IMR-90 (cell line): ENCODE measurements at regions not wholly inside any gene's neighbourhood (a gene's known extent, or its start where the extent isn't known, plus 50 kb on each side); places are given as distances from the start of the nearest gene placed in this dataset.

Source experiments
- ATAC-seq: fragments of 200-7000 bp; cut with Tn5 transposase; 2 replicates; pipeline ENCODE4 v1.9.1; 2020; ENCODE audit warnings: low read depth, mild to moderate bottlenecking, moderate library complexity
- BruUV-seq: library from RNA; stranded (reverse); fragments of 400-500 nt; replicated peaks from 2 replicates; lab custom pipeline; 2021; lab: Mats Ljungman, UMichigan
- CTCF ChIA-PET: fragments of 300-600 bp; formaldehyde crosslinking; extraction: SDS; loops from one replicate; lab custom pipeline; 2021; ENCODE audit warnings: antibody characterized with exemption; lab: Yijun Ruan, JAX
- POLR2A ChIA-PET: fragments of 300-600 bp; sonication (Branson Sonifier 250); formaldehyde crosslinking; loops from one replicate; lab custom pipeline; 2022; ENCODE audit warnings: antibody characterized with exemption; ENCODE audit not compliant: unreplicated experiment; lab: Charles Lee
- DNase-seq: peaks from one replicate; pipeline ENCODE4 v3.0.0; 2013
- H2AFZ ChIP-seq: replicated peaks from 2 replicates; pipeline ENCODE3; 2013; ENCODE audit warnings: low read length, mild to moderate bottlenecking; ENCODE audit not compliant: poor library complexity
- H2AK5ac ChIP-seq: 2 replicates; pipeline ENCODE4 v1.6.1; 2013; ENCODE audit warnings: low read depth, low read length, inconsistent platforms
- H2AK9ac ChIP-seq: replicated peaks from 2 replicates; pipeline ENCODE3; 2013; ENCODE audit warnings: mild to moderate bottlenecking, low read depth, low read length, moderate library complexity; ENCODE audit not compliant: poor library complexity
- H2BK120ac ChIP-seq: 2 replicates; pipeline ENCODE4 v1.6.1; 2013; ENCODE audit warnings: low read depth, low read length, inconsistent platforms
- H2BK15ac ChIP-seq: 3 replicates; pipeline ENCODE4 v1.6.1; 2013; ENCODE audit warnings: low read depth, low read length, inconsistent platforms
- H2BK20ac ChIP-seq: 2 replicates; pipeline ENCODE4 v1.6.1; 2013; ENCODE audit warnings: low read depth, mild to moderate bottlenecking, inconsistent platforms, low read length, moderate library complexity
- H2BK5ac ChIP-seq: 2 replicates; pipeline ENCODE4 v1.6.1; 2013; ENCODE audit warnings: mild to moderate bottlenecking, low read depth, low read length, inconsistent platforms; ENCODE audit not compliant: poor library complexity, severe bottlenecking
- H3K14ac ChIP-seq: replicated peaks from 2 replicates; pipeline ENCODE4 v1.6.1; 2013; ENCODE audit warnings: low read depth, low read length, inconsistent platforms
- H3K18ac ChIP-seq: 2 replicates; pipeline ENCODE4 v1.6.1; 2013; ENCODE audit warnings: low read depth, low read length, control low read depth
- H3K23ac ChIP-seq: 2 replicates; pipeline ENCODE4 v1.6.1; 2013; ENCODE audit warnings: low read depth, low read length, inconsistent platforms
- H3K27ac ChIP-seq: 2 replicates; pipeline ENCODE4 v1.5.1; 2013; ENCODE audit warnings: mild to moderate bottlenecking, control low read depth, low read length; ENCODE audit not compliant: insufficient read depth
- H3K27me3 ChIP-seq: 2 replicates; pipeline ENCODE4 v1.6.1; 2013; ENCODE audit warnings: low read length; ENCODE audit not compliant: control insufficient read depth, insufficient read depth
- H3K36me3 ChIP-seq: 2 replicates; pipeline ENCODE4 v1.6.1; 2013; ENCODE audit warnings: low read length, mixed read lengths; ENCODE audit not compliant: control insufficient read depth, insufficient read depth
- H3K4ac ChIP-seq: 2 replicates; pipeline ENCODE4 v1.6.1; 2013; ENCODE audit warnings: low read depth, low read length, inconsistent platforms
- H3K4me1 ChIP-seq: 2 replicates; pipeline ENCODE4 v1.6.1; 2013; ENCODE audit warnings: low read length, mixed read lengths; ENCODE audit not compliant: control insufficient read depth, insufficient read depth
- H3K4me2 ChIP-seq: 2 replicates; pipeline ENCODE4 v1.6.1; 2013; ENCODE audit warnings: low read depth, mild to moderate bottlenecking, control low read depth, low read length, moderate library complexity
- H3K4me3 ChIP-seq: 2 replicates; pipeline ENCODE4 v1.5.1; 2013; ENCODE audit warnings: low read depth, mild to moderate bottlenecking, control low read depth, low read length, moderate library complexity; ENCODE audit not compliant: insufficient read depth
- H3K56ac ChIP-seq: 2 replicates; pipeline ENCODE4 v1.6.1; 2013; ENCODE audit warnings: low read length, inconsistent platforms; ENCODE audit not compliant: insufficient read depth; ENCODE audit errors: extremely low read depth
- H3K79me1 ChIP-seq, 2 experiments: 2 replicates each; pipeline ENCODE4 v1.6.1; 2013; ENCODE audit warnings: low read length in 2 of 2, inconsistent platforms in 1 of 2, low read depth in 1 of 2
- H3K9ac ChIP-seq: 2 replicates; pipeline ENCODE4 v1.6.1; 2013; ENCODE audit warnings: low read depth, low read length, control low read depth
- H3K9me1 ChIP-seq: 2 replicates; pipeline ENCODE4 v1.6.1; 2013; ENCODE audit warnings: low read length, inconsistent platforms; ENCODE audit not compliant: insufficient read depth
- H3K9me3 ChIP-seq: 2 replicates; pipeline ENCODE4 v1.6.1; 2013; ENCODE audit warnings: low read length; ENCODE audit not compliant: control insufficient read depth, insufficient read depth
- H4K20me1 ChIP-seq: 2 replicates; pipeline ENCODE4 v1.6.1; 2013; ENCODE audit warnings: low read length, inconsistent platforms; ENCODE audit not compliant: insufficient read depth
- H4K5ac ChIP-seq: 2 replicates; pipeline ENCODE4 v1.6.1; 2013; ENCODE audit warnings: mild to moderate bottlenecking, low read depth, low read length, control low read depth
- H4K8ac ChIP-seq, 2 experiments: 2 replicates each; pipeline ENCODE4 v1.6.1; 2013; ENCODE audit warnings: low read depth in 2 of 2, low read length in 2 of 2, control low read depth in 1 of 2, inconsistent platforms in 1 of 2
- H4K91ac ChIP-seq: 2 replicates; pipeline ENCODE4 v1.6.1; 2013; ENCODE audit warnings: low read depth, low read length, inconsistent platforms; ENCODE audit not compliant: insufficient read depth
- BHLHE40 ChIP-seq: fragments of 150-350 bp; IDR thresholded peaks from 2 replicates; pipeline ENCODE4 v1.6.1; 2016; ENCODE audit warnings: mild to moderate bottlenecking, low read depth, low read length
- FOS ChIP-seq: fragments of 150-350 bp; IDR thresholded peaks from 2 replicates; pipeline ENCODE4 v1.6.1; 2016; ENCODE audit warnings: low read depth, low read length
- MAZ ChIP-seq: IDR thresholded peaks from 2 replicates; pipeline ENCODE4 v1.6.1; 2012; ENCODE audit warnings: low read depth, mild to moderate bottlenecking, low read length, improper control_type of control experiment, moderate library complexity, borderline replicate concordance
- RCOR1 ChIP-seq: IDR thresholded peaks from 2 replicates; pipeline ENCODE4 v1.6.1; 2012; ENCODE audit warnings: mild to moderate bottlenecking, low read length, improper control_type of control experiment; ENCODE audit not compliant: insufficient replicate concordance
- RFX5 ChIP-seq: IDR thresholded peaks from 2 replicates; pipeline ENCODE4 v1.8.0; 2012; ENCODE audit warnings: low read depth, mild to moderate bottlenecking, low read length, moderate library complexity
- SMC3 ChIP-seq: fragments of 150-350 bp; IDR thresholded peaks from 2 replicates; pipeline ENCODE4 v1.6.1; 2016; ENCODE audit warnings: low read depth, mild to moderate bottlenecking, antibody characterized with exemption, low read length, moderate library complexity
- WGBS, 2 experiments: methylation state at CpG; one replicate each; pipeline versions ENCODE4 v1.1.5 to v1.1.7; 2013; ENCODE audit warnings: missing lambda C conversion rate in 2 of 2; ENCODE audit not compliant: insufficient read length in 1 of 2; ENCODE audit errors: extremely low coverage in 2 of 2; 5-methylcytosine and 5-hydroxymethylcytosine counted together
- dilution Hi-C: fragments of 300-500 bp; cut with HindIII; formaldehyde crosslinking; loops from one replicate; pipeline ENCODE4 v1.14.3; 2018; ENCODE audit warnings: low sequenced_read_pairs; ENCODE audit not compliant: unreplicated experiment
- in situ Hi-C: fragments of 300-500 bp; cut with MboI; formaldehyde crosslinking; loops from 3 replicates; pipeline ENCODE4 v1.14.3; 2019; ENCODE audit warnings: low sequenced_read_pairs, inconsistent platforms, mixed read lengths
- intact Hi-C: fragments of 100-400 bp; cut with micrococcal nuclease; formaldehyde crosslinking; loops from 2 replicates; pipeline ENCODE4 v1.10.0; 2022
- TF ChIP-seq, protein P1 (sequence below): fragments of 150-350 bp; IDR thresholded peaks from 2 replicates; pipeline ENCODE4 v1.6.1; 2017; ENCODE audit warnings: mild to moderate bottlenecking, antibody characterized with exemption, low read length, low read depth
- TF ChIP-seq, protein P2 (sequence below): conservative IDR thresholded peaks from 2 replicates; pipeline ENCODE4 v1.5.1; 2012; ENCODE audit warnings: mild to moderate bottlenecking, low read depth, low read length, improper control_type of control experiment

DNA sequence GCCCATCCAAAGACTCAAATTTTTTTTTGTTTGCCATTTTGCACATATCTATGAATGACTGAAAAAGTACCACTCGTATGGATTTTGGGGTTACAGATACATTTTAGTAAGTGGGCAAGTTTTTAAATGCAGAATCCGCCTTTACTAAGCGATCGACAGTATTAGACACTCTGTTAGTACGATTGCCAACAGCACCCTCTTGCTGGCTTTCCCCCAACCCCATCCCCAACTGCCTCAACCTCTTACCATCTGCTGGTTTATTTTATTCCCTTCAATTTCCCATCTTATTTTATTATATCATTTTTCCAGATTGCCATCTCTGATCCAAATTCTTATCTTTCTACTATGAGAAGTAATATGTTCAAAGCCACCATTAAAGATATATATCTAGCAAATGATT, 244.8 kb downstream of the LRRIQ3 start:
- Histone ChIP-seq H3K9ac (no peak overlapping the region), H3K27ac (no peak overlapping the region), H3K9me1 (no peaks in the 10 kb centered on the region), H3K4me1 (no peaks in the 10 kb centered on the region), H2BK15ac (no peak overlapping the region), H2BK5ac (no peak overlapping the region), H4K20me1 (no peaks in the 10 kb centered on the region), H4K8ac (no peak overlapping the region), H3K14ac (no peak overlapping the region), H4K91ac (no peak overlapping the region), H3K4ac (no peak overlapping the region), H4K5ac (no peak overlapping the region), H3K79me1 (no peaks in the 10 kb centered on the region), H2AK9ac (no peak overlapping the region), H2BK120ac (no peak overlapping the region), H3K9me3 (peaks cover 2% of the 10 kb centered on the region; the same call in 1 of the 2 replicates), H2BK20ac (no peak overlapping the region), H3K56ac (no peak overlapping the region), H2AFZ (no peak overlapping the region), H3K18ac (no peak overlapping the region), H2AK5ac (no peak overlapping the region), H3K4me3 (no peak overlapping the region), H3K4me2 (no peak overlapping the region), H3K27me3 (no peaks in the 10 kb centered on the region), H3K23ac (no peak overlapping the region), H3K36me3 (no peaks in the 10 kb centered on the region)
- in situ Hi-C loops, result no loop called here
- DNase-seq (no peak), ATAC-seq (no peak)
- dilution Hi-C loops, result no loop called here
- ChIA-PET CTCF (no interaction called here), POLR2A (no interaction called here)
- intact Hi-C loops, result no loop called here
- WGBS, 2 experiments, result no CpG with 5 or more reads among the region's 5 CpGs
- BruUV-seq, result no TSS peak
- TF ChIP-seq, protein P1, sequence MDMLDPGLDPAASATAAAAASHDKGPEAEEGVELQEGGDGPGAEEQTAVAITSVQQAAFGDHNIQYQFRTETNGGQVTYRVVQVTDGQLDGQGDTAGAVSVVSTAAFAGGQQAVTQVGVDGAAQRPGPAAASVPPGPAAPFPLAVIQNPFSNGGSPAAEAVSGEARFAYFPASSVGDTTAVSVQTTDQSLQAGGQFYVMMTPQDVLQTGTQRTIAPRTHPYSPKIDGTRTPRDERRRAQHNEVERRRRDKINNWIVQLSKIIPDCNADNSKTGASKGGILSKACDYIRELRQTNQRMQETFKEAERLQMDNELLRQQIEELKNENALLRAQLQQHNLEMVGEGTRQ, result no peak
- TF ChIP-seq RFX5, result no peak
- no peak for TF ChIP-seq FOS
- no peak for TF ChIP-seq MAZ
- no peak for TF ChIP-seq BHLHE40
- TF ChIP-seq, protein P2, sequence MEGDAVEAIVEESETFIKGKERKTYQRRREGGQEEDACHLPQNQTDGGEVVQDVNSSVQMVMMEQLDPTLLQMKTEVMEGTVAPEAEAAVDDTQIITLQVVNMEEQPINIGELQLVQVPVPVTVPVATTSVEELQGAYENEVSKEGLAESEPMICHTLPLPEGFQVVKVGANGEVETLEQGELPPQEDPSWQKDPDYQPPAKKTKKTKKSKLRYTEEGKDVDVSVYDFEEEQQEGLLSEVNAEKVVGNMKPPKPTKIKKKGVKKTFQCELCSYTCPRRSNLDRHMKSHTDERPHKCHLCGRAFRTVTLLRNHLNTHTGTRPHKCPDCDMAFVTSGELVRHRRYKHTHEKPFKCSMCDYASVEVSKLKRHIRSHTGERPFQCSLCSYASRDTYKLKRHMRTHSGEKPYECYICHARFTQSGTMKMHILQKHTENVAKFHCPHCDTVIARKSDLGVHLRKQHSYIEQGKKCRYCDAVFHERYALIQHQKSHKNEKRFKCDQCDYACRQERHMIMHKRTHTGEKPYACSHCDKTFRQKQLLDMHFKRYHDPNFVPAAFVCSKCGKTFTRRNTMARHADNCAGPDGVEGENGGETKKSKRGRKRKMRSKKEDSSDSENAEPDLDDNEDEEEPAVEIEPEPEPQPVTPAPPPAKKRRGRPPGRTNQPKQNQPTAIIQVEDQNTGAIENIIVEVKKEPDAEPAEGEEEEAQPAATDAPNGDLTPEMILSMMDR, result no peak
- TF ChIP-seq SMC3, result no peak
- no peak for TF ChIP-seq RCOR1
